Transverse colon (tissue), 3 donors: ENCODE measurements at regions not wholly inside any gene's neighbourhood (a gene's known extent, or its start where the extent isn't known, plus 50 kb on each side); places are given as distances from the start of the nearest gene placed in this dataset.

Experiments used
- EP300 ChIP-seq: sonication (generic); formaldehyde crosslinking; IDR thresholded peaks from one replicate; pipeline ENCODE4 v1.6.1; 2017; ENCODE audit warnings: antibody characterized with exemption, low read depth
- TF ChIP-seq, protein P1 (sequence below), 5 experiments: fragments of 200-600 bp in 3 of 5; fragments of 450-650 bp in 2 of 5; sonication (generic) in 3 of 5; IDR thresholded peaks; 1 replicate in 2 of 5; 2 replicates in 3 of 5; pipeline ENCODE4 v1.5.1; 2016 to 2017; ENCODE audit warnings: antibody characterized with exemption in 5 of 5, inconsistent platforms in 3 of 5, mild to moderate bottlenecking in 2 of 5, moderate library complexity in 1 of 5

DNA sequence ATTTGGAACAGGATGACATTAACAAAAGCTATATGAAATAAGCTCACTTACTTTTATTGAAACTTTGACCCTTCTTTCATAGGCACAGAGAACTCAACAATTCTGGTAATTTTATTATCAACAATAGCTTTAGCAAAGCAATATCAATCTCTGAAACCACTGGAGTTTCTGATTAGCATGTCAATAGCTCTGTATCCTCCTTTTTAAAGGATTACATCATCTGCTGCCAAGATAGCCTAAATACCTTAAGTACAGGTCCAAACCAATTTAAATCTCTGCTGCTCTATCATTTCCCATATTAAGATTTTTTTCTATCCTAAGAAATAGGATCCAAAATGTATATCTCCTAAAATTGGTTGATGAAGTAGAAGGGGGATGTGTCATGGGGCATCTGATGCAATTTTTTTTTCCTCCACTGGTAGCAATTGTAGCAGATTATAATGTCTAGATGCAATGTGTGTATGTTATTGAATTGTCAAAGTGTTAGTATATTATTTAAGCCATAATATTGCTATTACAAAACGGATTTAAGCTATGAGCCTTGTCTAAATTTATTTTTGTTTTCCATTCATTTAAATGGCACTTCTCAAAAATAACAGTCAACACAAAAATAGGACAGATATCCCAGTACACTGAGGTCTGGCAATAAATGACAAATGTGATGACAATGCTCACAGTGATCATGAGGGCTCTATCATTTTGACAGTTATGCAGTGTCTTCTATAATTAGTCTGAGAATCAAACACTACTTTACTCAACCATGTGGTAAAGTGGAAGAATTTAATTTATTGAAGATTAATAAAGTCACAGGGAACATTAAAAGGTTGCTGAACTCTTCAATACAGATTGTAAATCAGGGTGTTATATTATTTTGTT, 328.4 kb downstream of the CDH7 start:
- TF ChIP-seq, protein P1, sequence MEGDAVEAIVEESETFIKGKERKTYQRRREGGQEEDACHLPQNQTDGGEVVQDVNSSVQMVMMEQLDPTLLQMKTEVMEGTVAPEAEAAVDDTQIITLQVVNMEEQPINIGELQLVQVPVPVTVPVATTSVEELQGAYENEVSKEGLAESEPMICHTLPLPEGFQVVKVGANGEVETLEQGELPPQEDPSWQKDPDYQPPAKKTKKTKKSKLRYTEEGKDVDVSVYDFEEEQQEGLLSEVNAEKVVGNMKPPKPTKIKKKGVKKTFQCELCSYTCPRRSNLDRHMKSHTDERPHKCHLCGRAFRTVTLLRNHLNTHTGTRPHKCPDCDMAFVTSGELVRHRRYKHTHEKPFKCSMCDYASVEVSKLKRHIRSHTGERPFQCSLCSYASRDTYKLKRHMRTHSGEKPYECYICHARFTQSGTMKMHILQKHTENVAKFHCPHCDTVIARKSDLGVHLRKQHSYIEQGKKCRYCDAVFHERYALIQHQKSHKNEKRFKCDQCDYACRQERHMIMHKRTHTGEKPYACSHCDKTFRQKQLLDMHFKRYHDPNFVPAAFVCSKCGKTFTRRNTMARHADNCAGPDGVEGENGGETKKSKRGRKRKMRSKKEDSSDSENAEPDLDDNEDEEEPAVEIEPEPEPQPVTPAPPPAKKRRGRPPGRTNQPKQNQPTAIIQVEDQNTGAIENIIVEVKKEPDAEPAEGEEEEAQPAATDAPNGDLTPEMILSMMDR (IDR thresholded peaks at IDR 0.05), result no peak
- no peak for TF ChIP-seq EP300
